ENCODE measurements at regions not wholly inside any gene's neighbourhood (a gene's known extent, or its start where the extent isn't known, plus 50 kb on each side); places are given as distances from the start of the nearest gene placed in this dataset.
"Not testable (repeated sequence)": the region's sequence is repeated elsewhere in the genome, so short reads cannot be mapped to it uniquely, and the experiment has no call there.

- Mint-ChIP-seq H3K4me3 (no peak overlapping the region), H3K36me3 (ENCODE audit: low read depth) (no peaks in the 10 kb centered on the region), H3K4me1 (no peaks in the 10 kb centered on the region), H3K27ac (no peak overlapping the region), H3K27me3 (peaks cover 19% of the 10 kb centered on the region)
- ATAC-seq, result no peak
- DNase-seq, result no peak
- no peaks in the 10 kb centered on the region for H3K9me3 ChIP-seq (ENCODE audit: control insufficient read depth, low read length, poor library complexity, severe bottlenecking)
Observed at GRCh38 chr9:71263451-71263850, 142.0 kb upstream of the TRPM3 start.

DNA sequence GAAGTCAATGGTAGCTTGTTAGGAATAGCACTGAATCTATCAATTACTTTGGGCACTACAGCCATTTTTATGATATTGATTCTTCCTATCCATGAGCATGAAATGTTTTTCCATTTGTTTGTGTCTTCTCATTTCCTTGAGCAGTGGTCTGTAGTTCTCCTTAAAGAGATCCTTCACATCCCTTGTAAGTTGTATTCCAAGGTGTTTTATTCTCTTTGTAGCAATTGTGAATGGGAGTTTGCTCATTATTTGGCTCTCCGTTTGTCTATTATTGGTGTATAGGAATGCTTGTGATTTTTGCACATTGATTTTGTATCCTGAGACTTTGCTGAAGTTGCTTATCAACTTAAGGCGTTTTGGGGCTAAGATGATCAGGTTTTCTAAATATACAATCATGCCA lies 139.0 kb upstream of the TRPM3 start:
- ATAC-seq; H3K4me1 Mint-ChIP-seq; H3K36me3 Mint-ChIP-seq (ENCODE audit: low read depth); H3K27ac Mint-ChIP-seq; H3K9me3 ChIP-seq (ENCODE audit: control insufficient read depth, low read length, poor library complexity, severe bottlenecking); DNase-seq; H3K4me3 Mint-ChIP-seq; H3K27me3 Mint-ChIP-seq: not testable (repeated sequence)

GRCh38 chr9:71254592-71255277 lies 133.3 kb upstream of the TRPM3 start:
- DNase-seq, result no peak
- H3K4me1 Mint-ChIP-seq, result no peaks in the 10 kb centered on the region
- ATAC-seq, result no peak
- H3K36me3 Mint-ChIP-seq (ENCODE audit: low read depth), result no peaks in the 10 kb centered on the region
- H3K4me3 Mint-ChIP-seq, result no peak overlapping the region
- H3K27ac Mint-ChIP-seq, result no peak overlapping the region
- no peaks in the 10 kb centered on the region for H3K9me3 ChIP-seq (ENCODE audit: control insufficient read depth, low read length, poor library complexity, severe bottlenecking)
- H3K27me3 Mint-ChIP-seq, result peaks cover 6% of the 10 kb centered on the region

DNA sequence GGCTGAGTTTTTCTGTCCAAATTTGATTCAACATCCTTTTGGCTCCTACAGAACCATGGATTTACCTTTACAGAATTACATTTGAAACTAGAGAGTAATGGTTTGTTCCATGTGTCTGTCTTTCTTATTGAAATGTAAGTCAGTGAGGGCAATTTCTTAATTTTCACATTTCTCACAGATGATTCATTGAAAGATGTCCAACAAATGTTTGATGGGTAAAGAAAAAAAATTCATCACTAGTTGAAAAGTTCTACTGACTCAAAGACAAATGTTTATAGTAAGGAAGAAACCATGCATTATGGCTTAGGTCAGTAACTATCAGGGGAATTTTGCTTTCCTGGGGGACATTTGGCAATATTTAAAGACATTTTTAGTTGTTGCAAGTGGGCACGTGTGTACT lies 131.6 kb upstream of the TRPM3 start:
- Mint-ChIP-seq H3K36me3 (ENCODE audit: low read depth) (no peaks in the 10 kb centered on the region), H3K4me1 (no peaks in the 10 kb centered on the region), H3K27me3 (peaks cover 6% of the 10 kb centered on the region), H3K4me3 (no peak overlapping the region), H3K27ac (no peak overlapping the region)
- H3K9me3 ChIP-seq (ENCODE audit: control insufficient read depth, low read length, poor library complexity, severe bottlenecking), result no peaks in the 10 kb centered on the region
- DNase-seq (no peak), ATAC-seq (no peak)

DNA sequence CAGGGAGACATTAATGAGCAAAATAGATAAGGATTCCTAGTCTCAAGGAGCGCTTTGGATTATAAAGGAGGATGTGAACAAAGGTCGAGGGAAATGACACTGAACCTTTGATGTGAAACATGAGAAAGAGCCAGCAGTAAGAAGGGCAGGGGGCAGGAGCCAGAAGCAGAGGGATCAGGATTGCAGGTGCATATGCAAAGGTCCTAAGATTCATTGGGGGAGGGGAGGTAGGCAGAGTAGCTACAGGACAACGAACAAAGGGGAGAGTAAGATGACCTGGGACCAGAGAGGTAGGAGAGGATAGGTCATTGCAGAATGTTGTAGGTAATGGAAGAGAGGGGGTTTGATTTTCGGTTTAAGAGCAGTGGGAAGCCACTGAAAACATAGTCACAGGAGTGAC lies 129.2 kb upstream of the TRPM3 start:
- no peaks in the 10 kb centered on the region for H3K4me1 Mint-ChIP-seq
- H3K36me3 Mint-ChIP-seq (ENCODE audit: low read depth), result no peaks in the 10 kb centered on the region
- H3K9me3 ChIP-seq (ENCODE audit: control insufficient read depth, low read length, poor library complexity, severe bottlenecking), result no peaks in the 10 kb centered on the region
- DNase-seq, result no peak
- no peak overlapping the region for H3K27ac Mint-ChIP-seq
- H3K27me3 Mint-ChIP-seq, result peaks cover 6% of the 10 kb centered on the region
- H3K4me3 Mint-ChIP-seq, result no peak overlapping the region
- no peak for ATAC-seq

GRCh38 chr9:71249729-71250317 lies 128.4 kb upstream of the TRPM3 start:
- Mint-ChIP-seq H3K4me1 (no peaks in the 10 kb centered on the region), H3K27ac (no peak overlapping the region)

DNA sequence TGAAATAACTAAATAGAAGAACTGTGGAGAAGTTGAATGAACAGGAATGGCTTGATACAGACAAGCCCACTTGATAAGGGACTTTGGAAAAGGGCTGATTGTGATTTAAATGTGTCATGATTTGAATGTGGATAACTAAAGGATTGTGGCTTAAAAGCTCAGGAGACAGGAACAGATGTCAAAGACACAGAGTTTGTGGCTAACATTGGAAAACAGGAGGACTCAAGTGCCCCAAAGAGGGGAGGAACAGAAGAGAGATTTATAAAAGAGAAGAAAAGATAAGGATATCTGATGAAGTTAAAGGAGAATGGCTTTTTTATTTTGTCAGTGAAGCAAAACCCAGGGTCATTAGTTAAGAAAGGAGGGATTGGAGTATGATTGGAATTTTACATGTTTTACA lies 124.2 kb upstream of the TRPM3 start:
- no peaks in the 10 kb centered on the region for H3K9me3 ChIP-seq (ENCODE audit: control insufficient read depth, low read length, poor library complexity, severe bottlenecking)
- ATAC-seq (no peak), DNase-seq (no peak)
- H3K36me3 Mint-ChIP-seq (ENCODE audit: low read depth), result no peaks in the 10 kb centered on the region
- H3K27me3 Mint-ChIP-seq, result no peaks in the 10 kb centered on the region
- H3K27ac Mint-ChIP-seq, result no peak overlapping the region
- no peaks in the 10 kb centered on the region for H3K4me1 Mint-ChIP-seq
- no peak overlapping the region for H3K4me3 Mint-ChIP-seq

More at GRCh38 chr9:71249729-71250317, 128.4 kb upstream of the TRPM3 start:
- no peak for DNase-seq
- H3K4me3 Mint-ChIP-seq, result no peak overlapping the region
- no peak for ATAC-seq
- H3K27me3 Mint-ChIP-seq, result peaks cover 6% of the 10 kb centered on the region
- H3K36me3 Mint-ChIP-seq (ENCODE audit: low read depth), result no peaks in the 10 kb centered on the region
- no peaks in the 10 kb centered on the region for H3K9me3 ChIP-seq (ENCODE audit: control insufficient read depth, low read length, poor library complexity, severe bottlenecking)

- DNase-seq (no peak), ATAC-seq (no peak)
- peaks cover under 1% of the 10 kb centered on the region for H3K27me3 Mint-ChIP-seq
- no peak overlapping the region for H3K4me3 Mint-ChIP-seq
- H3K9me3 ChIP-seq (ENCODE audit: control insufficient read depth, low read length, poor library complexity, severe bottlenecking), result no peaks in the 10 kb centered on the region
- H3K36me3 Mint-ChIP-seq (ENCODE audit: low read depth), result no peaks in the 10 kb centered on the region
- H3K4me1 Mint-ChIP-seq, result no peaks in the 10 kb centered on the region
- no peak overlapping the region for H3K27ac Mint-ChIP-seq
Observed at GRCh38 chr9:71243951-71244350, 122.5 kb upstream of the TRPM3 start.

GRCh38 chr9:71242081-71242480 lies 120.7 kb upstream of the TRPM3 start:
- Mint-ChIP-seq H3K27ac (no peak overlapping the region), H3K36me3 (ENCODE audit: low read depth) (no peaks in the 10 kb centered on the region), H3K4me1 (no peaks in the 10 kb centered on the region)

DNA sequence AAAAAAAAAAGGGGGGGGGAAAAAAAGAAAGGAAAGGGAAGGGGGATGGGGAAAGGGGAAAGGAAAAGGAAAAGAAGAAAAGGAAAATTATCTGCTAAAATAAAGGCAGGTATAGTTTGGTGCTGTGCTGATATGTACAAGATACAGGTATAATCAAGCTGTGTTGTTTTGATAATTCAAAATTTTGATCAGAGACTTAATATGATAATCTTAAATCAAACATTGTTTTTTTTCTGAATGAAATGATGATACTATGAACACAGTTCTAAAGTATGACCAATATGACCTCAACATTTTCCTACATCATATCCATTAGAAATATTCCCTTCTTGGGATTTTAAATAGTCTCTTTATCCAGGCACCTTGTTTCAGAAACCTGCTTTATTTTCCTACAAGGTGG lies 115.6 kb upstream of the TRPM3 start:
- peaks cover 9% of the 10 kb centered on the region for H3K27me3 Mint-ChIP-seq
- H3K4me1 Mint-ChIP-seq, result no peaks in the 10 kb centered on the region
- H3K9me3 ChIP-seq (ENCODE audit: control insufficient read depth, low read length, poor library complexity, severe bottlenecking), result no peaks in the 10 kb centered on the region
- H3K27ac Mint-ChIP-seq, result no peak overlapping the region
- H3K4me3 Mint-ChIP-seq, result no peak overlapping the region
- no peak for DNase-seq
- peaks cover 2% of the 10 kb centered on the region for H3K36me3 Mint-ChIP-seq (ENCODE audit: low read depth)
- ATAC-seq, result no peak

More at GRCh38 chr9:71242081-71242480, 120.7 kb upstream of the TRPM3 start:
- ATAC-seq, result no peak
- Mint-ChIP-seq H3K4me3 (no peak overlapping the region), H3K27me3 (peaks cover 4% of the 10 kb centered on the region)
- no peak for DNase-seq
- no peaks in the 10 kb centered on the region for H3K9me3 ChIP-seq (ENCODE audit: control insufficient read depth, low read length, poor library complexity, severe bottlenecking)

GRCh38 chr9:71233646-71234045 lies 112.2 kb upstream of the TRPM3 start:
- ATAC-seq (no peak), DNase-seq (no peak)
- H3K4me1 Mint-ChIP-seq, result no peaks in the 10 kb centered on the region
- H3K4me3 Mint-ChIP-seq, result no peak overlapping the region
- H3K27ac Mint-ChIP-seq, result no peak overlapping the region
- no peaks in the 10 kb centered on the region for H3K9me3 ChIP-seq (ENCODE audit: control insufficient read depth, low read length, poor library complexity, severe bottlenecking)
- peaks cover 2% of the 10 kb centered on the region for H3K36me3 Mint-ChIP-seq (ENCODE audit: low read depth)
- peaks cover 5% of the 10 kb centered on the region for H3K27me3 Mint-ChIP-seq

DNA sequence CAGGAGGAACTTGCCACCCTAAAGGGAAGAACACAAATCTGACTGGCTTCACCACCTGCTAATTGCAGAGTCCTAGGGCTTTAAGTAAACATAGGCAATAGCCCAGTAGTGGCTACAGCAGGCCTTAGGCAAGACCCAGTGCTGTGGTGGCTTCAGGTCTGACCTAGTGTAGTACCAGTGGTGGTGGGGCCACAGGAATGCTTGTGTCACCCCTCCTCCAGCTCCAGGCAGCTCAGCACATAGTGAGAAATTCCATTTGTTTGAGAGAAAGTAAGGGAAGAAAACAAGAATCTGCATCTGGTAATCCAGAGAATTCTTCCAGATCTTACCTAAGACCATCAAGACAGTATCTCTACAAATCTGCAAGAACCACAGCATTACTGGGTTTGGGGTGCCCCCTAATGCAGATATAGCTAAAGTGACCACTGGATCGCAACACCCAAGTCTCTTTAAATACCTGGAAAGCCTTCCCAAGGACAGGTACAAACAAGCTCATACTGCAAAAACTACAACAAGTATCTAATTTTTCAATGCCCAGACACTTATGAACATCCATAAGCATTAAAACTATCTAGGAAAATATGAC lies 102.6 kb upstream of the TRPM3 start:
- Mint-ChIP-seq H3K36me3 (ENCODE audit: low read depth) (no peaks in the 10 kb centered on the region), H3K27ac (no peak overlapping the region), H3K27me3 (peaks cover 9% of the 10 kb centered on the region), H3K4me3 (no peak overlapping the region), H3K4me1 (no peaks in the 10 kb centered on the region)
- H3K9me3 ChIP-seq (ENCODE audit: control insufficient read depth, low read length, poor library complexity, severe bottlenecking), result no peaks in the 10 kb centered on the region
- DNase-seq (no peak), ATAC-seq (no peak)

GRCh38 chr9:71218774-71219173 lies 97.4 kb upstream of the TRPM3 start:
- H3K4me3 Mint-ChIP-seq, result no peak overlapping the region
- H3K9me3 ChIP-seq (ENCODE audit: control insufficient read depth, low read length, poor library complexity, severe bottlenecking), result no peaks in the 10 kb centered on the region
- no peak overlapping the region for H3K27ac Mint-ChIP-seq
- DNase-seq, result no peak
- H3K36me3 Mint-ChIP-seq (ENCODE audit: low read depth), result no peaks in the 10 kb centered on the region
- H3K4me1 Mint-ChIP-seq, result no peaks in the 10 kb centered on the region
- no peak for ATAC-seq
- H3K27me3 Mint-ChIP-seq, result no peaks in the 10 kb centered on the region

DNA sequence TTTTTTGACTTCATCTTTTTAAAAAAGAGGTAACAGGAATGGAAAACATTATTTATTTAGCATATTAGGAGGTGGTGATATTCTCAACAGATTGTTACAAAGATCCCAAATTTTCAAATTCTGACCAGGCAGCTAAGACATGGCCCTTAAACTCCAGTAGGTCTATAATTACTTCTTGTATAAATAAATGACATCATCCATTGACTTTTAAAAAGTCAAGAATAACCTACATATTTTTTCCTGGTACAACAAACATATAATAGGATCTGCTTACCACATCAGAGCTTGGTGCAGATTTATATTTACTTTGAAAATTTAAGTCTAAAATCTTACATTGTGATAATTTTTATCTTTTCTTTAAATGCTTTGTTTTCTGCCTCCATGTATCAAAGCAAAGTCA lies 92.2 kb upstream of the TRPM3 start:
- Mint-ChIP-seq H3K4me1 (no peaks in the 10 kb centered on the region), H3K27ac (no peak overlapping the region), H3K36me3 (ENCODE audit: low read depth) (no peaks in the 10 kb centered on the region), H3K4me3 (no peak overlapping the region), H3K27me3 (no peaks in the 10 kb centered on the region)
- H3K9me3 ChIP-seq (ENCODE audit: control insufficient read depth, low read length, poor library complexity, severe bottlenecking), result no peaks in the 10 kb centered on the region
- ATAC-seq, result no peak
- DNase-seq, result no peak
